ENCODE measurements at regions not wholly inside any gene's neighbourhood (a gene's known extent, or its start where the extent isn't known, plus 50 kb on each side); places are given as distances from the start of the nearest gene placed in this dataset.
A peak's percentile ranks its signal among the peaks of the same experiment; 100 is the strongest.
"Not testable (repeated sequence)": the region's sequence is repeated elsewhere in the genome, so short reads cannot be mapped to it uniquely, and the experiment has no call there.

GRCh38 chr16:52296706-52297315 is 250.1 kb downstream of the TOX3 start:
- TF ChIP-seq SRSF9 (IDR thresholded peaks at IDR 0.05; ENCODE audit: borderline replicate concordance, insufficient read depth, low read depth, low read length, poor library complexity, severe bottlenecking); TAF1 (CRISPR knock-in tag; IDR thresholded peaks at IDR 0.05); XRCC5 (optimal IDR thresholded peaks at IDR 0.05; ENCODE audit: low read length); TCF7L2 (IDR thresholded peaks at IDR 0.05; ENCODE audit: low read depth, low read length): not testable (repeated sequence)
- peak; percentile 40; the same call in 1 of the 2 replicates for TF ChIP-seq FOXJ3 (CRISPR knock-in tag; IDR thresholded peaks at IDR 0.05; ENCODE audit: borderline replicate concordance)
- TF ChIP-seq, protein P1, sequence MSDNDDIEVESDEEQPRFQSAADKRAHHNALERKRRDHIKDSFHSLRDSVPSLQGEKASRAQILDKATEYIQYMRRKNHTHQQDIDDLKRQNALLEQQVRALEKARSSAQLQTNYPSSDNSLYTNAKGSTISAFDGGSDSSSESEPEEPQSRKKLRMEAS (IDR thresholded peaks at IDR 0.05), result not testable (repeated sequence)
